Testis (tissue), 2 donors: ENCODE measurements at regions not wholly inside any gene's neighbourhood (a gene's known extent, or its start where the extent isn't known, plus 50 kb on each side); places are given as distances from the start of the nearest gene placed in this dataset.

Experiments used
- DNase-seq: peaks from one replicate; pipeline ENCODE4 v3.0.0-alpha.2; 2019
- H3K27ac ChIP-seq, 2 donors: fragments of 200-600 bp; sonication (generic); one replicate each; pipeline ENCODE4 v1.5.1; 2019
- H3K27me3 ChIP-seq: fragments of 200-600 bp; sonication (generic); one replicate; pipeline ENCODE4 v1.5.1; 2019
- H3K36me3 ChIP-seq: fragments of 200-600 bp; sonication (generic); one replicate; pipeline ENCODE4 v1.5.1; 2017; ENCODE audit warnings: low read depth; ENCODE audit errors: missing control alignments
- H3K4me1 ChIP-seq: fragments of 200-600 bp; sonication (generic); one replicate; pipeline ENCODE4 v1.5.1; 2019
- H3K4me3 ChIP-seq, 2 donors: fragments of 200-600 bp; sonication (generic); one replicate each; pipeline ENCODE4 v1.5.1; 2017 to 2019
- H3K9me3 ChIP-seq: fragments of 200-600 bp; sonication (generic); one replicate; pipeline ENCODE4 v1.5.1; 2017
- POLR2A ChIP-seq: fragments of 450-650 bp; IDR thresholded peaks from one replicate; pipeline ENCODE4 v1.6.1; 2017; ENCODE audit warnings: antibody characterized with exemption, mild to moderate bottlenecking, moderate library complexity
- WGBS, 2 donors: methylation state at CpG; one replicate each; pipeline ENCODE4 v1.1.5; 2018; 5-methylcytosine and 5-hydroxymethylcytosine counted together
- intact Hi-C: fragments of 100-400 bp; cut with DNase I; formaldehyde crosslinking; loops from one replicate; pipeline ENCODE4 v1.15.1; 2023; ENCODE audit warnings: low total_unique reads
- TF ChIP-seq, protein P1 (sequence below), 3 experiments: fragments of 450-650 bp in 2 of 3; fragments of 200-600 bp in 1 of 3; sonication (generic) in 1 of 3; IDR thresholded peaks; one replicate each; pipeline ENCODE4 v1.5.1; 2016 to 2019; ENCODE audit warnings: antibody characterized with exemption in 3 of 3, mild to moderate bottlenecking in 2 of 3, moderate library complexity in 1 of 3

DNA sequence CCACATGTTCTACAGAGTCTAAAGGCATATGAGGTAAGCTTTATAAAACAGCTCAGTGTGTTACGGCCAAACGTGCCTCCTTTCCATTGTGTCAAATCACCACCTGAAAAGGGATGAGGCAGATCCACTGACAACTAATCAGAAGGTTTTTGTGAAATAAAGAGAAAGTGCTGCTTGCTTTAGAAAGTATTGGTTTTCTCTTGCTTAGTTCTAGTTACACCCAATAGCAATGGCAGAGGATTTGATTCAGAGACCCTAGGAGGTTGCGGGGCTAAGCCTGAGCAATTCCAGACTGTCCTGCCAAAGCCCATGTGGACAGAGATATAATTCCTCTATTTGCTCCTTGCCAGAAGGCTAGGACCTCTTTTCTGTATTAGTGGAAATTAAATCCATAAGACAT lies 125.5 kb downstream of the SPRY1 start:
- Histone ChIP-seq H3K27me3 (no peaks in the 10 kb centered on the region), H3K4me1 (no peaks in the 10 kb centered on the region), H3K27ac (no peak overlapping the region), H3K36me3 (no peaks in the 10 kb centered on the region), H3K9me3 (no peaks in the 10 kb centered on the region), H3K4me3 (no peak overlapping the region)
- WGBS, 2 donors = 77 to 82% methylated on average over 3 of the region's 3 CpGs
- TF ChIP-seq, protein P1, sequence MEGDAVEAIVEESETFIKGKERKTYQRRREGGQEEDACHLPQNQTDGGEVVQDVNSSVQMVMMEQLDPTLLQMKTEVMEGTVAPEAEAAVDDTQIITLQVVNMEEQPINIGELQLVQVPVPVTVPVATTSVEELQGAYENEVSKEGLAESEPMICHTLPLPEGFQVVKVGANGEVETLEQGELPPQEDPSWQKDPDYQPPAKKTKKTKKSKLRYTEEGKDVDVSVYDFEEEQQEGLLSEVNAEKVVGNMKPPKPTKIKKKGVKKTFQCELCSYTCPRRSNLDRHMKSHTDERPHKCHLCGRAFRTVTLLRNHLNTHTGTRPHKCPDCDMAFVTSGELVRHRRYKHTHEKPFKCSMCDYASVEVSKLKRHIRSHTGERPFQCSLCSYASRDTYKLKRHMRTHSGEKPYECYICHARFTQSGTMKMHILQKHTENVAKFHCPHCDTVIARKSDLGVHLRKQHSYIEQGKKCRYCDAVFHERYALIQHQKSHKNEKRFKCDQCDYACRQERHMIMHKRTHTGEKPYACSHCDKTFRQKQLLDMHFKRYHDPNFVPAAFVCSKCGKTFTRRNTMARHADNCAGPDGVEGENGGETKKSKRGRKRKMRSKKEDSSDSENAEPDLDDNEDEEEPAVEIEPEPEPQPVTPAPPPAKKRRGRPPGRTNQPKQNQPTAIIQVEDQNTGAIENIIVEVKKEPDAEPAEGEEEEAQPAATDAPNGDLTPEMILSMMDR (IDR thresholded peaks at IDR 0.05) = no peak
- no peak for TF ChIP-seq POLR2A
- intact Hi-C loops = no loop called here
- DNase-seq = no peak

DNA sequence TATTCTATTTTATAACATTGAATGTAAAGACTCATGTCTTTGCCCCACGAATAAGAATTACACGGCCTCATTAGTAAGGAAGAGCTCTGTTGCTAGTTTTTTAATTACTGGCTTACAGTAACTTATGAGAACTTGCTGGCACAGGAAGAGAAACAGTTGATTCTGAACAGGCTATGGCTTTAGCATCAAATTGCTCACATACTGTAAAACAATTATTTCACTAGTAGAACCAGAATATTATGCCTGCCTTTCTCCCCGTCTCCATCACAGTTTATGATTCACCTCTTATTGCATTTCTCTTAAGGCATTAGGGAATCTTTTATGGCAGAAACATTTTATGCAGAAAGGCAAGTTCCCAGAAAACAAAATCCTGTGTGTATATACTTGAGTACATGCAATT lies 126.1 kb downstream of the SPRY1 start:
- no peak for TF ChIP-seq POLR2A
- TF ChIP-seq, protein P1 (IDR thresholded peaks at IDR 0.05) = no peak
- no peak for DNase-seq
- Histone ChIP-seq H3K4me3 (no peak overlapping the region), H3K36me3 (no peaks in the 10 kb centered on the region), H3K9me3 (no peaks in the 10 kb centered on the region), H3K27ac (no peak overlapping the region), H3K27me3 (no peaks in the 10 kb centered on the region), H3K4me1 (no peaks in the 10 kb centered on the region)
- 58 to 62% methylated on average over 3 of the region's 3 CpGs for WGBS, 2 donors
- intact Hi-C loops = no loop called here

- TF ChIP-seq, protein P1 (IDR thresholded peaks at IDR 0.05) = no peak
- TF ChIP-seq POLR2A = no peak
- Histone ChIP-seq H3K4me1 (no peaks in the 10 kb centered on the region), H3K36me3 (no peaks in the 10 kb centered on the region), H3K27ac (no peak overlapping the region), H3K4me3 (no peak overlapping the region), H3K9me3 (no peaks in the 10 kb centered on the region), H3K27me3 (no peaks in the 10 kb centered on the region)
- WGBS, 2 donors = 87 to 96% methylated on average over 5 of the region's 5 CpGs
- no peak for DNase-seq
- intact Hi-C loops = no loop called here
Measured at GRCh38 chr4:123524958-123525628, 128.5 kb downstream of the SPRY1 start.

GRCh38 chr4:123526511-123526910 lies 129.9 kb downstream of the SPRY1 start:
- Histone ChIP-seq H3K27ac (no peak overlapping the region), H3K9me3 (no peaks in the 10 kb centered on the region), H3K27me3 (no peaks in the 10 kb centered on the region), H3K4me1 (no peaks in the 10 kb centered on the region), H3K36me3 (no peaks in the 10 kb centered on the region), H3K4me3 (no peak overlapping the region)
- intact Hi-C loops = no loop called here
- DNase-seq = no peak
- TF ChIP-seq, protein P1 (IDR thresholded peaks at IDR 0.05) = no peak
- no peak for TF ChIP-seq POLR2A
- 48 to 78% methylated on average over 2 of the region's 2 CpGs for WGBS, 2 donors
